Panc1 (cell line): ENCODE measurements at regions not wholly inside any gene's neighbourhood (a gene's known extent, or its start where the extent isn't known, plus 50 kb on each side); places are given as distances from the start of the nearest gene placed in this dataset.

ENCODE experiments used
- POLR2AphosphoS5 ChIP-seq: IDR thresholded peaks from 2 replicates; pipeline ENCODE4 v1.6.1; 2012; ENCODE audit warnings: mild to moderate bottlenecking, low read depth, low read length, moderate library complexity
- TF ChIP-seq, protein P1 (sequence below): fragments of 450-650 bp; IDR thresholded peaks from 2 replicates; pipeline ENCODE4 v1.5.1; 2017; ENCODE audit warnings: mild to moderate bottlenecking

DNA sequence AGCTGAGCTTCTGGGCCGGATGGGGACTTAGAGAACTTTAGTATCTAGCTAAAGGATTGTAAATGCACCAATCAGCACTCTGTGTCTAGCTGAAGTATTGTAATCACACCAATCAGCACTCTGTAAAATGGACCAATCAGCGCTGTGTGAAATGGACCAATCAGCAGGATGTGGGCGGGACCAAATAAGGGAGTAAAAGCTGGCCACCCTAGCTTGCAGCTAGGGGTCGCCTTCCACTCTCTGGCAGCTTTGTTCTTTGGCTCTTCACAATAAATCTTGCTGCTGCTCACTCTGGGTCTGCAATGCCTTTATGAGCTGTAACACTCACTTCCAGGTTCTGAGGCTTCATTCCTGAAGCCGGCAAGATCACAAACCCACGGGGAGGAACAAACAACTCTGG, 354.0 kb downstream of the PRR16 start:
- TF ChIP-seq, protein P1, sequence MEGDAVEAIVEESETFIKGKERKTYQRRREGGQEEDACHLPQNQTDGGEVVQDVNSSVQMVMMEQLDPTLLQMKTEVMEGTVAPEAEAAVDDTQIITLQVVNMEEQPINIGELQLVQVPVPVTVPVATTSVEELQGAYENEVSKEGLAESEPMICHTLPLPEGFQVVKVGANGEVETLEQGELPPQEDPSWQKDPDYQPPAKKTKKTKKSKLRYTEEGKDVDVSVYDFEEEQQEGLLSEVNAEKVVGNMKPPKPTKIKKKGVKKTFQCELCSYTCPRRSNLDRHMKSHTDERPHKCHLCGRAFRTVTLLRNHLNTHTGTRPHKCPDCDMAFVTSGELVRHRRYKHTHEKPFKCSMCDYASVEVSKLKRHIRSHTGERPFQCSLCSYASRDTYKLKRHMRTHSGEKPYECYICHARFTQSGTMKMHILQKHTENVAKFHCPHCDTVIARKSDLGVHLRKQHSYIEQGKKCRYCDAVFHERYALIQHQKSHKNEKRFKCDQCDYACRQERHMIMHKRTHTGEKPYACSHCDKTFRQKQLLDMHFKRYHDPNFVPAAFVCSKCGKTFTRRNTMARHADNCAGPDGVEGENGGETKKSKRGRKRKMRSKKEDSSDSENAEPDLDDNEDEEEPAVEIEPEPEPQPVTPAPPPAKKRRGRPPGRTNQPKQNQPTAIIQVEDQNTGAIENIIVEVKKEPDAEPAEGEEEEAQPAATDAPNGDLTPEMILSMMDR, result no peak
- TF ChIP-seq POLR2AphosphoS5, result no peak
